ENCODE measurements at regions not wholly inside any gene's neighbourhood (a gene's known extent, or its start where the extent isn't known, plus 50 kb on each side); places are given as distances from the start of the nearest gene placed in this dataset.

DNA sequence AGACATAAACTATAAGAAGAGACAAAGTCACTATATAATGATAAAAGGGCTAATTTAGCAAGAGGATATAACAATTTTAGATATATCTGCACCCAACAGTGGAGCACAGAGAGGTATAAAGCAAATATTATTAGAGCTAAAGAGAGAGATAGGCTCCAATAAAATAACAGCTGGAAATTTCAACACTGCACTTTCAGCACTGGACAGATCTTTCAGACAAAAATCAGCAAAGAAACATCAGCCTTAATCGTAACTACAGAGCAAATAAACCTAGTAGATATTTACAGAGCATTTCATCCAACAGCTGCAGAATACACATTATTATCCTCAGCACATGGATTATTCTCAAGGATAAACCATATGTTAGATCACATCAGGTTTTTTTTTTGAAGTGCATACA, 642.9 kb downstream of the AMY1C start:
- TF ChIP-seq, protein P1, sequence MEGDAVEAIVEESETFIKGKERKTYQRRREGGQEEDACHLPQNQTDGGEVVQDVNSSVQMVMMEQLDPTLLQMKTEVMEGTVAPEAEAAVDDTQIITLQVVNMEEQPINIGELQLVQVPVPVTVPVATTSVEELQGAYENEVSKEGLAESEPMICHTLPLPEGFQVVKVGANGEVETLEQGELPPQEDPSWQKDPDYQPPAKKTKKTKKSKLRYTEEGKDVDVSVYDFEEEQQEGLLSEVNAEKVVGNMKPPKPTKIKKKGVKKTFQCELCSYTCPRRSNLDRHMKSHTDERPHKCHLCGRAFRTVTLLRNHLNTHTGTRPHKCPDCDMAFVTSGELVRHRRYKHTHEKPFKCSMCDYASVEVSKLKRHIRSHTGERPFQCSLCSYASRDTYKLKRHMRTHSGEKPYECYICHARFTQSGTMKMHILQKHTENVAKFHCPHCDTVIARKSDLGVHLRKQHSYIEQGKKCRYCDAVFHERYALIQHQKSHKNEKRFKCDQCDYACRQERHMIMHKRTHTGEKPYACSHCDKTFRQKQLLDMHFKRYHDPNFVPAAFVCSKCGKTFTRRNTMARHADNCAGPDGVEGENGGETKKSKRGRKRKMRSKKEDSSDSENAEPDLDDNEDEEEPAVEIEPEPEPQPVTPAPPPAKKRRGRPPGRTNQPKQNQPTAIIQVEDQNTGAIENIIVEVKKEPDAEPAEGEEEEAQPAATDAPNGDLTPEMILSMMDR (IDR thresholded peaks at IDR 0.05) = no peak
- no peak for TF ChIP-seq EZH2 (IDR thresholded peaks at IDR 0.05; ENCODE audit: borderline replicate concordance, insufficient read depth, low read depth, low read length, poor library complexity, severe bottlenecking)
